Amniotic epithelial cell (primary cell): ENCODE measurements at regions not wholly inside any gene's neighbourhood (a gene's known extent, or its start where the extent isn't known, plus 50 kb on each side); places are given as distances from the start of the nearest gene placed in this dataset.
"Not testable (repeated sequence)": the region's sequence is repeated elsewhere in the genome, so short reads cannot be mapped to it uniquely, and the experiment has no call there.

Source experiments
- DNase-seq: peaks from one replicate; pipeline ENCODE4 v3.0.0-alpha.2; 2010; ENCODE audit warnings: low read depth

DNA sequence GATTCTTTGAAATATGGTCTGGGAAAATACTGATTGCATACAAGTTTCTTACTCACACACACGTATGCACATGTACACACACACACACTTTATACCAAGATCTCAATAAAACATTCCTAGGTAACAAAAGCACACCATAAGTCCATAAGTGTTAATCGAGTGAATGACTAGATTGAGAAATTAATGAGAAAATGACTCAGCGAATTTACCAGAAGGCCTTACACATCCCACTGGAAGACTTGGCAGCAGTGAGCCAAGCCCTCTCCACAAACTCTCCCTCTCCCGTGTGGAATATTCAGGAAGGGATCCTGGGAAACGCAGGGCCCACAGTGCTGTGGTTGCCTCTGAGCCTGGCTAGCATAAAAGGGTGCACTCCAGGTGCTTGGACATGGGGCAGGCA, 227.2 kb downstream of the LY86 start:
- no peak for DNase-seq

DNA sequence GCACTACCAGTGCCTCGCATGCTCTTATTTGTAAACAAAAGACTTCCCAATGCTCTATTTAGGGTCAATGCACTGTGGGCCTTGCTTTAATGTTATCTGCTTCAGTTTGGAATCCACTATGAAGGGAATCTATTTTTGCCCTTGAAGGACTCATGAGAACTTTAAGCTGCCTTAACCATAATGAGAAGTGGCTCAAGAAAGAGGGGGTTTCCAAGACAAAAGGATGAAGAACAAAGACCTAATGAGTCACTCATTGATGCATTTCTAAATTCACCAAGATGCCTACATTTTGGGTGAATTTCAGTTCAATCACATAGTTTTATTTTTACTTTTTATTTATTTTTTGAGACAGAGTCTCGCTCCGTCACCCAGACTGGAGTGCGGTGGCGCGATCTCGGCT, 228.2 kb downstream of the LY86 start:
- DNase-seq: no peak

DNA sequence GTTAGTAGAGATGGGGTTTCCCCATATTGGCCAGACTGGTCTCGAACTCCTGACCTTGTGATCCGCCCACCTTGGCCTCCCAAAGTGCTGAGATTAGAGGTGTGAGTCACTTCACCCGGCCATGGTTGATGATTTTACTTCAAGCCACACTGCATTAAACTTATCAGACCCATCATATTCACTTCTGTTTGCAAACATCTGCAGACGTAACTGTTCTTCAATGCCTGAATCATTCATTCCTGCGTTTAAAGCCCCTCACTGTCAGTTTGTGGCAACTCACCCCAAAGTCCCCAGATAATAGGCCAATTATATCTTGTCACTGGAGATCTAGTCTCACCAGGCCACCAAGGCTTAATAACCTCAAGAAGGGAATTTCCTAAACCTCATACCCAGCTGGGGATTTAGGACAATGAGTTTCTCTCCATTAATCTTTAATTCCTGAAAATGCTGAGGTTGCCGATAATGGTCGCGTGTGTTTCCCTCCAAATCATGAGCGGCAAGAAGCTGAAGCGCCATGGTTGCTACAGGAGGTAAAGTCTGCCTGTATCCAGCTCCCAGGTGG, 229.6 kb downstream of the LY86 start:
- no peak for DNase-seq

DNA sequence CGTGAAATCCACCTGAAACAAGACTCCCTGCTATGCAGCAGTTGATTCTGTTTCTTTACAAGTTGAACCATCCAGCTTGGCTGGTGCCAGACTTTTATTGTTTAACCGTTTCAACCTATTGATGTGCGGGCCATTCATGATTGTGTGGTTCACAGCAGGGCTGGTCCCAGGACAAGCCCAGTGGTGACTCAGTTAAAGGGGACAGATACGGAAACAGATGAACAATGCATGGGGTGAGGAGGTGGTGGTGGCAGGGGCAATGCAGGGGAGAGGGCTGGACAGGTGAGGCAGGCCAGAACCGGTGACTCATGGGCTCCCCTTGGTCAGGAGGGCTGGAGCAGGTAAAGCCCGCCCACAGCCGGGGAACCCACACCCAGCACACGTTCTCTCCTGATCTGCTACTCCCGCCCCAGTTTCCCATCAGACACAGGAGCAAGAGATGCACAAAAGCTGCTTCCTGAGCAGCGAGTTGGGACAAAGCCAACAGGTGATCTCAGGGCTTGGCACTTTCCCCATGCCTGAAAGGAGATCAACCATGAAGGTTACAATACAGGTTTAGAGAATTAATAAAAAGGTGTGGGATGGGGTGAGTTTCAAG, 232.2 kb downstream of the LY86 start:
- DNase-seq: no peak

DNA sequence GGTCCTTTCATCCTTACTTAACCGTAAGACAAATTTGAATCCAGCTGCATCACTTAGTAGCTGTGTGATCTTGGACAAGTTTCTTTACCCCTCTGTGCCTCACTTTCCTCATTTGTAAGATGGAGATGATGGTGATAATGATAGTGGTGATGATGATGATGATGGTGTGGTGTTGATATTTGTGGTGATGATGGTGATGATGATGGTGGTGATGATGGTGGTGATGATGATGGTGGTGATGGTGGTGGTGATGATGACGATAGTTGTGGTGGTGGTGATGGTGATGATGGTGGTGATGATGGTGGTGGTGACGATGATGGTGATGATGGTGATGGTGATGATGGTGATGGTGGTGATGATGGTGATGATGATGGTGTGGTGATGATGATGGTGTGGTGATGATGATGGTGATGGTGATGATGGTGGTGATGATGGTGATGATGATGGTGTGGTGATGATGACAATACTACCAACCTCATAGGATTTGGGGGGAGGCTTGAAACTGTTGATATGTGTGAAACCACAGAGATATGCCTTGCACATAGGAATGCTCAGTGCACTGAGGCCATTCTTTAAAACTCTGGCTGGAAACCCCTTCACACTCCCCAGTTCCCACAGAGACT, 233.2 kb downstream of the LY86 start:
- no peak for DNase-seq

DNA sequence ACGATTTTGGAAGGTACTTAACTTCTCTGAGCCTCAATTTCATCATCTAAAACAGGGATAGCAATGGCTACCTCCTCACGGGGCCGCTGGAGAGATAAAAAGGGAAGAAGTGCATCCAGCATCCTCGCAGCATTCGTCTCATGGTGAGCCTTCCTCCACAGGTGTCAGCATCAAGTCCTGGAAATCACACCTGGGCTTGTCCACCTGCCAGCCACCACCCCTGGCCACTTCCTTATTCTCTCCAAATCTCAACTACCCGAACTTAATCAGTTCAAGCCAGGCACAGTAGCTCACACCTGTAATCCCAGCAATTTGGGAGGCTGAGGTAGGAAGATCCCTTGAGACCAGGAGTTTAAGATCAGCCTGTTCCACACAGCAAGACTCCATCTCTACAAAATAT, 234.5 kb downstream of the LY86 start:
- no peak for DNase-seq

- no peak for DNase-seq
Measured at GRCh38 chr6:6823568-6824224, 235.2 kb downstream of the LY86 start.

DNA sequence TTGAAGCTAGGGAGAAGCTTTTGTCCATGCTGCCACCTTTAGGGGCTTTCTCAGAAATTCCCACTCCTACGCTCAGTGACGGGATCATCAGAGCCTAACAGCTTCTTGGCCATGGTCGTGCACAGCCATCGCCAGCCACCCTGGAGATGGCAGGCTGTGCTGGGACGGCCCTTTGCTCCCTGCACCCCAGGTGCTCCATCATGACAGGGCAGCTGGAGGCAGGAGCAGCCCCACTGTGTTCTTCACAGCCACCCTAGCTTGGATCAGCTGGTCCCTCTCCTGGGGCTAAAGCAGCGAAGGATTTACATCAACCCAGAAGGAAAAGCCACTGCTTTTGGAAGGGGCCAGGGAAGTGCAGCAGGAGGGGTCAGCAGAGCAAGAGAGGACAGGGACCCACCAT, 235.9 kb downstream of the LY86 start:
- DNase-seq: no peak

DNA sequence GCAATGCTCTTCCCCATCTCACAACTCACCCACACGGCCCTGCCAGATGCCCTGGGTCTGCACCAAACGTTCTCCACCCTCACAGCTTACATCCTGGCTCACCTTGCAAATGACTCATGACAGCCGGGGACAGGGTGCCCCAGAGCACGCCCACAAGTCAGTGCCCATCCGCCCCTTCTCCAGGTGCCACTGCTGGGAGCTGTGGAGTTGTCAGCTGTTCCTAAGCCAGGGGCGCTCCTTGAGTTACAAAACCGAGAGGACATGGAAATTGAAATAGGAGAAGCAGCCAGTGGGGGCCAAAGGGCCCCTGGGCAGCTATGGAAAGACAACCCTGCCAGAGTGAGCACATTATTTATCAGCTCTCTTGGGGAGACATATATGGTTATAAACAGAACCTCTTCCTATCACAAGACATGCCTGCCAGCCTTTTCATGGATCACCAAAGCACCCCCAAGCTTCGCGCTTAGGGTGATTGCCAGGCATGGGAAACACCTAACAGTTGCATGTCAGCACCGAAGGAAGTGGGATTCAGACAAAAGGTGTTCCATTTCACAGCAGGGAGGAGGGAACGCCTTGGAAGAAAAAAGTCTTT, 236.8 kb downstream of the LY86 start:
- no peak for DNase-seq

GRCh38 chr6:6826095-6826901, 237.8 kb downstream of the LY86 start:
- peak; percentile 7 for DNase-seq

DNA sequence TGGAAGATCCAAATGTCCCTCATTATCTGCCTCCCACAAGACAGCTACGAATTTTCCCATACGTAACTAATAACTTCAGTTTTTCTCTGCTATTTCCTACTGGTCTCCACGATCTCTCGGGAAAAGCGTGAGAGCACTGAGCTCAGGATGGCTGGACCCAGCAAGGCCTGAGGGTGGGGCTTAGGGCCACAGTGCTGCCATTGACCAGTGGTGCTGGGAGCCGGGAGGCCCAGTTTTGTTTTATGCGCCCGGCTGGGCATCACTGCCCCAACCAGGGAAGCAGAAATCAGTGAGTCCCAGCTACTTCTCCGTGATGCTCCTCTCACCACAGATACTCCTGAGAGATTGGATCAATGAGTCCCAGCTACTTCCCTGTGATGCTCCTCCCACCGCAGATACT, 238.4 kb downstream of the LY86 start:
- no peak for DNase-seq

DNA sequence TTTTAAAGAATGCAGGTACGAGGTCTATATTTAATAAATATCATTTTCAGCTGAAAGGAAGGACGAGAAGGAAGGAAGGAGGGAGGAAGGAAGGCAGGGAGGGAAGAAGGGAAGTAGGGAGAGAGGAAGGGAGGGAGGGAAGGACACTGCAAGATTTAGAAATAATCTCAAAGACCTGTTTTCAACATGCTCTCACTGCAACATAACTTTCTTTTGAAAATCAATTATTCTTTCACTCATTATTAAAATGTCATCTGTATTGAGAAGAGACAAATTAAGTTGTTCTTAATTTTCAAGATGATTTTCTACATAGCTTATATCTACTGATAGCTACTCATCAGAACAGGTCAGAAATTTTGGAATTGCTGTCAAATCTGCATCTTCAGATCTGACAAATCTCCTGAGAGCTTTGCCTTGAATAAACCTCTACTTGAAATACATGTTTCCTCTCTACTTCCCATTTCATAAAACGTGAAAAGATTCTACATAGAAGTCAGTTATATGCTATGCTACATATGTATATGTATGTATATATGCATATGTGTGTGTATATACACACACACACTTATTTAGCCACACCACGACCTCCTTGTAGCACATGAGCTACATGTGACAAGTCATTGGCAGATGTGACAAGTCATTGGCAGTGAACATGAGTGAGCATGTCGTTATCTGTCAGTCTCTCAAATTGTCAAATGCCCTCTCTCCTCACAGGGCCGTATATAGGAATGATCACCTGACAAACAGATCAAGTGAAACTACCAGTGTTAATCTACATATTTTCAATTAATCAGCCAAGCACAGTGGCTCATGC, 241.6 kb downstream of the LY86 start:
- DNase-seq: no peak

GRCh38 chr6:6830686-6831063, 242.2 kb downstream of the LY86 start:
- not testable (repeated sequence) for DNase-seq

DNA sequence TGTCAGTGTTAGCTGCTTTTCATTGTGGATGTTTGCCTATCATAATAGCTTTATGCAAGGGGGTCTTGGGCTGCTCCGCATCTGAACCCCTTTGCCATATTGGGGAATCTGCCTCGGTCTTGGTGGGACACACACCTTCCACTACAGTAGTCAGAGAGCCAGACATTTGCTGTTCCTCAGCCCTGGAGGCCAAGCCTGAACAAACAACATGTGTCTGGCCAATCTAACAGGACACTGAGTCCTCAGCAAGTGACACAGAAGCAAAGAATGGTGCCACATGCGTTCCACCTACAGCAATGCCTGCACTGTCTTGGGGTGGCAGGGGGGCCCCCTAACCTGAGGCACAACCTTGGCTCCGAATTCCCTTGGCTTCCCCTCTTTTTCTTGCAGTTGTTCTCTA, 243.9 kb downstream of the LY86 start:
- DNase-seq: no peak

GRCh38 chr6:6834356-6835222, 246.1 kb downstream of the LY86 start:
- DNase-seq: no peak

GRCh38 chr6:6835223-6835503, 246.6 kb downstream of the LY86 start:
- DNase-seq: no peak

GRCh38 chr6:6836609-6837406, 248.3 kb downstream of the LY86 start:
- DNase-seq: no peak

- DNase-seq: no peak
Measured at GRCh38 chr6:6837541-6838080, 249.1 kb downstream of the LY86 start.

- no peak for DNase-seq
Measured at GRCh38 chr6:6840831-6841291, 252.3 kb downstream of the LY86 start.
